ENCODE measurements at regions not wholly inside any gene's neighbourhood (a gene's known extent, or its start where the extent isn't known, plus 50 kb on each side); places are given as distances from the start of the nearest gene placed in this dataset.
"Not testable (repeated sequence)": the region's sequence is repeated elsewhere in the genome, so short reads cannot be mapped to it uniquely, and the experiment has no call there.

DNA sequence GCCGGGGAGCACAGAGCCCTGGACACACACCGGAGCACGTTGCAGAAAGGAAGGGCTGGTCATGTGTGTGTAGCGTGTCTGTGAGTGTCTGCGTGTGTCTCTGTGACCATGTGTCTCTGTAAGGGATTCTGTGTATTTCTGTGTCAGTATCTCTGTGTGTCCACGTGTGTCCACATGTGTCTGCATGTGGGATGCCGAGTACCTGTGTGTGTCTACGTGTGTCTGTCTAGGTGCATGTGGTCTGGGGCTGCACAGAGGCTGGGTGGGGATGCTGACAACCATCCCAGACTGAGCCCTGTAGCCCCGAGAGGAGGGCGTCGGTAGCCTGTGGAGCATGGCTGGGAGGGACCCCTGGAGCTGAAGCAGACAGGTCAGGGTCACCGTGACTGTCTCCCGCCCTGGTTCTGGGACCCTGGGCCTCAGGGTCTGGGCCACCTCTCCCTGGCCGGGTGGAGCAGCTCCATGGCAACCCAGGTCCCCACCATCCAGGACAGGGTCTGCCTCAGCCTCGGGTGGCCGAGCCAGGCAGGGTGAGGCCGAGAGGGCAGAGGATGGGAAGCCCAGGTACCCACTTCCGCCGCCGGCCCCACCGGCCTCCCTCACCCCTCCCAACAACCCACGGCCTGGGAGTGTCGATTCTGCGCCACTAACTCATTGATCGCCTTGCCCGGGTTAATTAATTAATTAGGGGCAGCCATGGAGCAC, 122.7 kb downstream of the FAM53A start:
- DNase-seq (ENCODE audit: low spot score): no peak

DNA sequence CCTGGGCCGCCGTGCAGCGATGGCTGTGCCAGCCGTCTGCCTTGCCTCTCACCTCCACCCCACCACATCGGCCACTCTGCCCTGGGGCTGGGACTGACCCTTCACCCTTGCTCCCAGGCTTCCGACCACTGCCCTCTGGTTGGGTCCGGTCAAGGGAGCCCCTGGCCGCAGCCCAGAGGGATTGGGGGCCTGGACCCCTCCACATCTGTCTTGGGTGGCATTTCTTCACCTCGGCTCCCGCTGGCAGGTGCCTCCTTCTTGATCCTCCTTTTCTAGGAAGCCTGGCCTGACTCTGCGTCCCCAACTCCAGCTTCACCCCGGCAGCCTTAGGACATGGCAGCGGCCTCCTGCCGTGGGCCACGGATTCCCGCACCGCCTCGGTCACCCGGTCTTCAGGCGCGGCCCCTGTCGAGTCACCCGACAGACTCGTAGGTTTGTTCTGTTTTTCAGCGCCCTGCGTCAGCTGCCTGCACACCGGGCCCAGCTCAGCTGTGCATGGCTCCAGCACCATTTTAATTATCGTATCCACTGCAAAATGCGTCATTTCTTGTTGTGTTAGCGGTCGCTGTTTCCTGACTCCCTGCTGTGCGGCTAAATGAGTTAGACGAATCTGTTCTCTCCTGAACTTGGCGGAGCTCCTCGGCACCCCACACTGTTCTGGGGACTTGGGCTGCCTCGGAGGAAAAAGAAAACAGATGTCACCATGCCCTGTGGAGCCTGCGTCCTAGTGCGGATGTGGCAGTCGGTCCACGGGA, 124.0 kb downstream of the FAM53A start:
- no peak for DNase-seq (ENCODE audit: low spot score)

DNA sequence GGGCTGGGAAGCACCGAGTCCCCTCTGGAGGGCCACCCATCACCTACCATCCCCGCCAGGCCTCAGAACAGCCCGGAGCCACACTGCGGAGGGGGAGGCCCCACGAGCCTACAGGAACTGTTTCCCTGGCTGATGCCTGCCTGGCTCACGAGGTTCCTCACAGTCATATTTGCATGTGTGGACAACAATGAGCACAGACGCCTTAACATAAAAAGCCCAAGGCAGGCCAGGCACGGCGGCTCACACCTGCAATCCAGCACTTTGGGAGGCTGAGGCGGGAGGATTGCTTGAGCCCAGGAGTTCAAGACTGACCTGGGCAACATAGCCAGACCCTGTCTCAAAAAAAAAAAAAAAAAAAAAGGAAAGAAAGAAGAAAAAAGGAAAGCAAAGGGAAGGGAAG, 125.9 kb downstream of the FAM53A start:
- no peak for DNase-seq (ENCODE audit: low spot score)

DNA sequence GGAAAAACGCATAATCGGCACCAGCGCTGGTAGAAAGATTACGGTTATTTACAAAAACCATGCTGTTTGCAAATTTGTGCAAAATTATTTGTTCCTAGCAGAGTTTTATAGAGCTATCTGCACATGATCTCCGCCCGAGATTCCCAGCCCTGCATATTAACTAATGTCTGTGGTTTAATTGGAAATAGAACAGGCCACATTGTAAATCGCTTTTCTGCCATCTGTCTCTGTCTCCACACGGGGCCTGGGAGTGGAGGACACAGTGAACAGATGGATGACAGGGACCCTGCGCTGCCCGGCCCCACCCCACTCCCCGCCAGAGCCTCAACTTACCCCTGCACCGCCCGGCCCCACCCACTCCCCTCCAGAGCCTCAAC, 126.9 kb downstream of the FAM53A start:
- no peak for DNase-seq (ENCODE audit: low spot score)

DNA sequence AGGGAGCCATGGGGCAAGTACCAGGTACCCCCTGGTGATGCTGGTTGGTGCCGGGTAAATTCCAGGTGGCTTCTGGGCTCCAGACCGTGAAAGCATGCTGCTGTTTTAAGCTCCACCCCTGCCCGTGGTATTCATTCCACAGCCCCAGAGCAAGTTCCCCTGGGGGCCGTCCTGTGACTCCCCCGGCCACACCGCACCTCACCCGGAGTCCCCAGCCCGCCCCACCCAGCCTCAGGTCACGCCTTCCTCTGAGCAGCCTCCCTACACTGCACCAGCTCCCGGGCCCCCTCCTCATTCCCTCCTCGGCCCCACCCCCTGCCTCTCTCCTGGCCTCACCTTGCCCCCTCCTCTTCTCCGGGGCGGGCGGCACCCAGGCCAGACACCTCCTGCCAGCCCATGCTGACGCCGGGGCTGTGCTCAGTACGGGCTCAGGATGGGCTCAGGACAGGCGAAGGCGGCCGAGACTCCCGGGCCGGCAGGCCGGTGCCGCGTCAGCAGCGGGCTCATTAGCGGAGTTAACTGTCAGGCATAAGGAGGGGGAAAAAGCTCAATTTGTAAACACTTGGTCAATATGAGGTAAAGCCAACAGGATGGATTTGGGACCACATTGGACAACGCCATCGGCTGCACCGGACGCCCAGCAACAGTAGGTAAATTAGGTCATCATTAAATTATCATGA, 127.4 kb downstream of the FAM53A start:
- no peak for DNase-seq (ENCODE audit: low spot score)

DNA sequence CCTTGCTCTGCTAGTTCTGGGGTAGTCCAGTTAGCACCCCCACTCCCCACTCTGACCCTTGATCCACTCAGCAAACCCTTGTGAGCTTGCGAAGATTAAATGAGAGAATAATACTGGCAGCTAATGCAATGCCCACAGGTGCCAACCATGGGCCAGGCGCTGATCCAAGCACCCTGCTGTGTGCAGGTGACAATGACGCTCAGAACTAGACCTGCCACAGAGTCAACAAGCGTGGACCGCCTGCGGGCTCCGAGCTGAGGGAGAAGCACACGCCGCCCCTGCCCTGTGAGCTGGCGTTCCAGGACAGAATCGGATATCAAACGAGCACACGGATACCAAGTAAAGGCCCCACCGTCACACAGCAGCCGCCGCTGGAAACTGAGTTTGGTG, 129.2 kb downstream of the FAM53A start:
- DNase-seq (ENCODE audit: low spot score): no peak

DNA sequence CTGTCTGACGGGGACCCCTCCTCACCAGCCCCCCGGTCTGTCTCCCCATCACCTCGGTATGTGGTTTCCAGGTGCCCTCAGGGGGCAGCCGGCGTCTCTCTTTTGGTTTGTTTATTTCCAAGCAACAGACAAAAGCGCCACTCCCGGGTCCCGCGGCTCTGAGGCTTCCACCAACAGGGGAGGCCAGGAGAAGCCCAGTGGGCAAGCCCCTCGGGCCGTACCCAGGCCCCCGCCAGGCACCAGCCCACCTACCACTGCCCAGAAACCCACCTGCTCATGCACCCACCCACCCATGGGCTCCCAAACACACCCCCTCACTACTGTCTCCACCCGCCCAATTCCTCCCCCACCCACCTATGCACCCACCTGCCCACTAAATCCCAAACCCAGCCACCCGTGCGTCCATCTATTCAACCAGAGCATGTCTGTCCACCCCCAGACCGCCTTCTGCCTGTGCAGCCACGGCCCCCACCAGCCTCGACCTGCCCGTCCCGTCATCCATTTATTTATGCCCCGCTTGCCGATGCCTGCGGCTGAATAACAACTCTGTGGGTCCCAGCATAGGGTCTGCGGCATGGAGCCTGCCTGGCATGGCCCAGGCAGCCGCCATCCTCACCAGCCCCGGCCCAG, 129.8 kb downstream of the FAM53A start:
- no peak for DNase-seq (ENCODE audit: low spot score)

DNA sequence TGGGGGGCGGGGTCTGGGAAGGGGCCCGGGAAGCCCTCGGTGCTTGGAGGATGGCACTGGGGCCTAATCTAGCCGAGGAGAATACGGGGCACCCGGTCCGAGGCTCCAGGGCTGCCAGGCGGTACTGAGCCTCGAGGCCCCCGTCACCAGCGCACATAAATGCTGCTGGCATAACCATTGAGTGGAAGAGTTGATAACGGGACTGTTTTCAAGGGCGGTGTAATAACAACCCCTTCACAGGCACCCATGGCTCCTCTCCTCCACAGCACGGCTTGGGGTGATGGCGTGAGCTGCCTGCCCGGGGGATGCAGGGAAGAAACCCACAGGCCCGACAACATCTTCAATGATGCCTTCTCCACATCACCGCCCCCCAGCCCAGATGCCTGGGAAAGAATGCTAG, 130.7 kb downstream of the FAM53A start:
- DNase-seq (ENCODE audit: low spot score): no peak

DNA sequence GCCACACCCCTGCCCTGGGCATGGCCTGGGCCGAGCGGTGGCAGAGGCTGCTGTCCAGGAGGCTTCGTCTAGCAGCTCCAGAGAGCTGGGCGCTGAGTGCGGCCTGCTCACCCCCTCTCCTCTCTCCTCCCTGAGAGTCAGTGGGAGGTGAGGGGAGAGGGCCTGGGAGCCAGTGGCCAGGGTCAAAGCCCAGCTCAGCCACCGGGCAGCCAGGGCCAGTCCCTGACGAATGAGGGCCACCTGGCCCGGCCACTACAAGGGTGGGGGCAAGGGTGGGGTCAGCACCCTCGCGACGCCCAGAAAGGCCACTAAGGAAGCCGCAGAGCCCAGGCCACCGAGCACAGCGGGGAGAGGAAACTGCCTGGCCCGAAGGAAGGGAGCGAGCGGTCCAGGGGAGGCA, 131.7 kb downstream of the FAM53A start:
- no peak for DNase-seq (ENCODE audit: low spot score)

DNA sequence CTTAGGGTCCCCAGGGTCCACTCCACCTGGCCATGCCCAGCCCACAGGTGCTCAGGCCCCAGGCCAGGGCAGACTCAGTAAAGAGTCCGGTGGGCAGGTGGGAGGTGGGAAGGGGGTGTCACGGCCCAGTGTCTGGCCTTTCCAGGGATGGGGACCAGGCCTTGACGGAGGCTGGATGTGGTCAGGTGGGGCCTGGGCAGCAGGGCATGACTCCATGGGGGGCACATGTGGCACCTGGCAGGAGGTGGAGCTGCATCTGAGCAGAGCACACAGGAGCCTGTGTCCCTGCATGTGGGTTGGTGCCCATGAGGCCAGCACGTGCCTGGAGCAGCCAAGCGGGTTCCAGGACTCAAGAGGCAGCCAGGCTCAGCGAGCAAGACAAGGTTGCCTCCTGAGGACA, 132.9 kb downstream of the FAM53A start:
- DNase-seq (ENCODE audit: low spot score): no peak

DNA sequence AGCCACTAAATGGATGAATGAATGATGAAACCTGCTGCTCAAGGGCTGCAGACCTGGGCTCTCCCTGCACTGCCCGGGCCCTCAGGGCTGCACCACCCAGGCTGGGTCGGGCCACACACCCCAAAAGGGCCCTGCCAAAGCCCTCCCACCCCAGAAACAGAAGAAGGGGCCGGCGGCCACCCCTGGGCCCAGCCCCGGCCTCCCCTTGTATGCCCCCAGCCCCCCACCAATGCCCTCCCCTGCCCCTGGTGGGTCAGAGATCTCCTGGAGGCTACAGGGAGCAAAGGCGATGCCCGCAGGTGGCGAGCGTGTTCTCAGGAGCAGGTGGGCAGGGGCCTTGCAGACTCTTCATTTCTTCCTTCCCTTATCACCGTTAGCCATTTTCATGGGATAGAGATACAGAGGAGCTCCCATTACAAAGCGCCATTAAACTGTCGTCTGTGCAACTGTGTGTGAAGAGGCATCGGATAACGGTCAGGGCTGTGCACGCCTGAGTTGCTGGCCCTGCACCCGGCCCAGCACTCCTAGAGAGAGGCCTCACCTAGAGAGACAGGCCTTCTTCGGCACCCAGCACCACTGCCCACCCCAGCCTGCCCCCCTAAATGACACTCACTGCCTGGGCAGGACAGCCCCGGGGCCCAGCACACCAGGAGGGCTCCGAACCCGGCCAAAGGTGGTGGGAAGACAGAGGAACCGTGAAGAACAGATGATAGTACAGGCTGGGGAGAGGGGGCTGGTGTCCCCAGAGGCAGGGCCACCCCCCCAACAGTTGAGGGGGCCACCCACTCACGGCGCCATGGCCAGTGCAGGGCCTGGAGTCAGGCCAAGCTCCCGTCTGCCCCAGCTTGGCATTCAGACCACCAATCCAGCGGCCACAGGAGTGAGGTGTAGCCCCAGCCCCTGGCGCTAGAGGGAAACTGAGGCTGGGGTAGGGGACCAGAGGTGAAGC, 133.7 kb downstream of the FAM53A start:
- no peak for DNase-seq (ENCODE audit: low spot score)

DNA sequence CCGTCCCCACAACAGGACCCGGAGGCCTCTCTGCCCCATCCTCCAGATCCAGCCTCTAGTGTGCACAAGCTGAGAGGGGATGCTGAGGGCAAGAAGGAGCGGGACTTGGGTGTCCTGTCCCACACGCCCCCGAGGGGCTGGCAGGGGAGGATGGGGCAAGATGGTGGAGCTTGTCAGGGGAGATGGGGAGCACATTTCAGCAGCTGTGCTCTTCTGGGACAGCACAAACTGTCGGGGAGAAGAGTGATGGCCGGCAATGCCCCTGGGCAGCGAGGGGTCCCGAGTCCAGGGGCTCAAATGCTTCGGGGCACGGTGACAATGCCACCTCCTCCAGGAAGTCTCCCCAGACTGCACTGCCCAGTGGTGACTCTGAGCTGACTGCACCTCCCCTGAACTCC, 134.5 kb downstream of the FAM53A start:
- DNase-seq (ENCODE audit: low spot score): no peak

DNA sequence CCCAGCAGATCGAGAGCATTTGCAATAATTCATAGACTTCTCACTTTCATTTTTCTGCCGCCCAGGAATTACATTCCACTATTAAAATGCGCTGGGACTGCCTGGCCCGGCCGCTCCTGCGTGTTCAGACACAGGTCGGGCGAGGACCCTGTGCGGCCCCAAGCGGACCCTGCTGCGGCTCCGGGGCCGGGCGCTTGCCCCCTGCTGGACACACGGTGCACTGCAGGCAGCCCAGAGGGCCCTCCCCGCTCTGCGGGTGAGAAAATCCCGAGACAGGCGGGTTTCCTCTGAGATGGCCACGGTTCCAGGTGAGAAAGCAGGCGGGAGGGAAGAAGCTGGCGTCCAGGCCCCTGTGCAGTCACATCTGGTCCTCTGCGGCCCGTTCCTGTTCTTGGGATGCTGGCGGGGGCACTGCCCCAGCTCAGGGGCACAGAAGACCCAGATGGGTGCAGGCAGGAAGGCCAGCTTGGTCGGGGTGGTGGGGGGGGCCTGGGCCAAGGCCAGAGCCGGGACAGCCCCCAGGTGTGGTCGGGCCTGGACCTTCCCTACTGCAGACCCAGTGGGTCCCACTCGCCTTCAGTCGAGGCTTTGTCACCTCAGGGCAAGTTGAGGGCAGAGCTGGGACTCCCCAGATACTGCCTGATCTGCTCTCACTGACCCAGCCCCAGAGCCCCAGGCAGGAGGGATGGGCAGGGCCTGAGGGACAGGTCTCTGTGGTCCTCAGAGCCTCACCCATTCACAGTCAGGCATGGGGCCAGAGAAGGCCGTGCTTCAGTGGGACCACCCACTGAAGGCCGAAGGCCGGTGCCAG, 135.1 kb downstream of the FAM53A start:
- peak; percentile 64 for DNase-seq (ENCODE audit: low spot score)

DNA sequence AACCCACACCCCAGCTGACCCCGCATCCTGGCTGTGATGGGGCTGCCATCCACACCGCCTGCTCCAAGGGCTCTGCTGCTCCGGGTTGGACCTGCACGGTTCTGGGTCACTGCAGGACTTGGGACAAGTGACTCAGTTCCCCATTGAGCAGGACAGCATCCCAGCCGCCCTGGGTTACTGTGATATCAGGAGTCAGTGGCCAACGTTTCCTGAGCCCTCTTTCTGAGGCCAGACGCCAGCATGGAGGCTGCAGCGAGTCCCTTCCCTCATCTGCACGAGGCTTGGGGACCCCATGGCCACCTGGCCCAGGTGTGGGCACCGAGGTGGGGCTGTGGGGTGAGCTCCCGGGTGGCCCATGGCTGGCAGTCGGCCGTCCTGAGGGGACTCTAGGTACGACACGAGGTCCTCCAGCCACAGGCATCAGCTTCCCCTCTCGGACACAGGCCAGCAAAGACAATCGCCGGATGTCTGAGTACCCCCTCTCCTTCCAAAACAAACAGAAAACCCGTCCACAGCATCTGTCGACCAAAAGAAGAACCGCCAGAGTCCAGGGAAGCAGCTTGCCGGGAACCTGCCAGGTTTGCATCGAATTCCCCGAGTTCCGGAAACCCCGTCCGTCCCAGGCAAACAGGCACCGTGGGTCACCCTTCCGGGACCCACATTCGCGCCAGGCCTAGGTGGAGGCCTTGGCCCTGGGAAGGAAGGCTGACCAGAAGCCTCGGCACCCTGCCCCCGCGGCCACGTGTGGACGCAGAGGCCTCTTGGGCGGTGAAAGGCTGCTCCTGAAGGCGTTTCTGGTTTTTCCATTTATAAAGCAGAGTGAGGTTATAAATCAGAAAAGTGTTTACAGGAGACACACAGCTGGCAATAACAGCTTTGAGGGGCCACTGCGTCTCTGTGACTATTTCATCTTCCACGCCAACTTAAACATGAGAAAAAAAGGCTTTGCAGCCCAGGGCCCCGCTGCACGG, 136.0 kb downstream of the FAM53A start:
- no peak for DNase-seq (ENCODE audit: low spot score)

DNA sequence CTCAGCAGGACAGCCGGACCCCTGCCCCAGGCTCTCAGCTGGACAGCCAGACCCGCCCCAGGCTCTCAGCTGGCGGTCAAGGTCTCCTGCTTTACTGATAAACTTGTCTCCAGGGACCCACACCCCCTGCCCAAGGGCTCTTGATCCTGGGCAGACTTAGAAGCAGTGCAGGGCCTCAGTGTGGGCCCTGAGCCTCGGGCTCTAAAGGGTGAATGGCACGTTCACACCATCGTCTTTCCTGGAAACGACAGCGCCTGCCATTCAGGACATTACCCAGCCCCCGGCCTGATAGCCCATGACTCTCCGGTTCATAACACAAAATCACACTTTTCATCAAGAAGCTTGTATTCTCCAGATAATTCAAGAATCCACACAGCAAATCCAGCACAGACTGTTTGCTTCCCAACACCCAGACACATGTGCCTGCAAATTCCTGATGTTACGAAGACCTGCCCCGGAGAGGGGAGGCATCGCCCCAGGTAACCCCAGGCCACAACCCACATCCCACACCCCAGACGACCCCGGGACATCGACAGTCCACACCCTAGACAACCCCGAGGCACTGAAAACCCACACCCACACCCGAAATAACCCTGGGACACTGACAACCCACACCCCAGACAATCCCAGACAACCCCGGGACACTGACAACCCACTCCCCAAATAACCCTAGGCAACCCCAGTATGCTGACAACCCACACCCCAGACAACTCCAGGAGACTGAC, 136.8 kb downstream of the FAM53A start:
- DNase-seq (ENCODE audit: low spot score): no peak

DNA sequence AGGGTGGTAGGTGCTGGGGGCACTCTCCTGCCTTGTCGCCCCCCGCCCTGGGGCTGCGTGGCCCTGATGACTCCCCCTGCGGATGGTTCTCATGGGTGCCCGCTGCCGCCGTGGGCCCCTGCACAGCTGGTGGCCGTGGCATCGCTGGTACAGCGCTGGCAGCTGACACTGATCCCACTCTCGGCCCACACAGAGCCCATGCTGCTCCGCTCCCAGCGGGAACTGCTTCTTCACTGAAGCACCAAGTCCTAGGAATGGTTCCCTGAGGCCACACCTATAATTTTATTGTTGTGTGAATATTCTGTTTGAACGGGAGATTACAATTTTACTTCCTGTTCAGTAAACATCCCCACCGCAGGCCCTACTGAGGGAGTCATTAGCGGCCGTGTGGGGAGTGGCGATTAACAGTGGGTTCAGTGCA, 138.6 kb upstream of the NKX1-1 start:
- DNase-seq (ENCODE audit: low spot score): peak; percentile 24

DNA sequence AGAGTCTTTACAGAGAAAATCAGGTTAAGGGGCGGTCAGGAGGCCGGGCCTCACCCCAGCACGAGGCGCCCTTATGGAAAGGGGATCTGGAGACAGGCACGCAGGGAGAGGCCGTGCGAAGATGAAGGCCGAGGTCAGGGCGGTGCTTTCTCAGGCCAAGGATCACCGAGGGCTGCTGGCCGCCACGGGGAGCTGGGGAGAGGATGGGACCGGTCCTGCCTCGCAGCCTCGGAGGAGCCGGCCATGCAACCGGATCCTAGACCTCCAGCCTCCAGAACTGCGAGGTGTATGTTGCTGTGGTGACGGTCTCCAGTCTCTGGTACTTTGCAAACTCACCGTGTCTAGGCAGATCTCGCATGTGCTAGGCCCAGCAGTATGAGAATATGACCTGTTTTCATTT, 138.2 kb upstream of the NKX1-1 start:
- not testable (repeated sequence) for DNase-seq (ENCODE audit: low spot score)

DNA sequence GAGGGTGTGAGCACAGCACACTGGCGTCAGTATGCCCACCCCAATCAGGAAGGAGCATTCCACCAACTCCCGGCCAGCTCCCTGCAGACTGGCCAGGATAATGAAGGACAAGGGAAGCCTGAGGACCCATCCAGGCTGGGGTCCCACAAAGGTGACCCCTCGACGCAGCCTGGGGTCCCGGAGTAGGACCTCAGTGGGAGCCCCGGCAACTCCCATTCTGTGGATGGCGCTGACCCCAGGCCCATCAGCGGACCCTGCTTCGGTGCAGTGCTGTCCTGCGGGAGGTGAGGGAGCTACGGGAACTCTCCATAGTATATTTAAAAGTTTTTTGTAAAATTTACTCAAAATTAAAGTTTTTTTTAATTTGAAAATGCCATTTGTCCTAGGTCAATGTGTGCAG, 137.7 kb upstream of the NKX1-1 start:
- no peak for DNase-seq (ENCODE audit: low spot score)

DNA sequence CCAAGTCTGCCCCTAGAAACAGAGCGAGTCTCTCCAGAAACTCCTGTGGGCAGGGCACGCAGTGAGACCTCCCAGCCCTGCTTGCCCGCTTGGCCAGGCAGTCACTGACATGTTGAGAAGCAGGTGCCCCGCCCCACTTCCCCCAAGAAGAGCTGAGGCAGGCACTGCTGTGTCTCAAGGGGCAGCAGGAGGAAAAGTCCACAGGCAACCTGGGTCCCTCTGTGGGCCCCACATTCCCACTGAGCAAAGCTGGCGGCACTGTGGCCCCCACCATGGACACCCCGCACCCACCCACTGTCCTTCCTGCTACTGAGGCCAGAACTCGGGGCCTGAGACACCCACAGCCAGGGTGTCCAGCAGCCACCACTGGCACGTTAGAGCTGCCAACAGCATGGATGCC, 137.3 kb upstream of the NKX1-1 start:
- no peak for DNase-seq (ENCODE audit: low spot score)

Measured in CD4-positive, alpha-beta T cell treated with Interleukin-15 for 4 hours (primary cell).